HG02870 (cell line): ENCODE measurements at regions not wholly inside any gene's neighbourhood (a gene's known extent, or its start where the extent isn't known, plus 50 kb on each side); places are given as distances from the start of the nearest gene placed in this dataset.
"Not testable (repeated sequence)": the region's sequence is repeated elsewhere in the genome, so short reads cannot be mapped to it uniquely, and the experiment has no call there.

Experiments used
- ATAC-seq: cut with Tn5 transposase; IDR thresholded peaks from one replicate; pipeline ENCODE4 v1.9.1; 2021; ENCODE audit warnings: mild to moderate bottlenecking, moderate library complexity; ENCODE audit not compliant: unreplicated experiment

- ATAC-seq, result no peak
These were observed 168.7 kb upstream of the RSPO3 start for GRCh38 chr6:126949786-126950185.

DNA sequence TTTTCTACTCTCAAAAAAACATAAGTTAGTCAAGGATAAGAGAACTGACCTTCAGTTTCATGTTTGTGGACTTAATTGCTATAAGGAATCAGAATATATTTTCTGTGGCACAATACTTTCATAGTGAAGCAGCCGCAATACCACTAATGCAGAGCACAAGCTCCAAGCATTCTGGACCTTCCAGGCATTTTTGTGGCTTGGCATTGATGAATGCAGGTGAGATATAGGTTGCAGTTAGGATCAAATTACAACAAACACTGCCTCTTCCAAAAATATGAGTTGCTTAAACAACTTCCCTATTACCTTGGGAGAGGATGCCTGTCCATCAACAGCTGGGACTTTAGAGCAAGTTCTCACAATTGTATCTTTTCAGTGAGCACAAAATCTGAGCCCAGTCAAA, 162.8 kb upstream of the RSPO3 start:
- no peak for ATAC-seq

DNA sequence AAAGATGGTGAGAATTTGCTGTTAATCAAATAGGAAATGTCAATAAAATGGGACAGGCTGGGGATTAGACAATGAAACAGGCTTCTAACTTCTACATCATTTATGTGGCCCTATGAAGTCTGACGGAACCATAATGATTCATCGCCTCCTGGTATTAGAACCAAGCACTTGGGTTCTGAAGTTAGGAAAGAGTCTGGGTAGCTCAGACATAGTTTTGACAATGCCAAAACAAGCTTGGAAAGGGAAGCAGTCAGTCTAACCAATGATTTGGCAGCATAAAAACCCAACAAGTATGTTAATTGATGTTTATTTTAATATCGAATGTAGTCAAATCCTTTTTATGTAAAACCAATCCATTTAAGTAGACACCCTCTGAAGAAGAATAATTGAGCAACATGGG, 160.8 kb upstream of the RSPO3 start:
- ATAC-seq, result no peak

DNA sequence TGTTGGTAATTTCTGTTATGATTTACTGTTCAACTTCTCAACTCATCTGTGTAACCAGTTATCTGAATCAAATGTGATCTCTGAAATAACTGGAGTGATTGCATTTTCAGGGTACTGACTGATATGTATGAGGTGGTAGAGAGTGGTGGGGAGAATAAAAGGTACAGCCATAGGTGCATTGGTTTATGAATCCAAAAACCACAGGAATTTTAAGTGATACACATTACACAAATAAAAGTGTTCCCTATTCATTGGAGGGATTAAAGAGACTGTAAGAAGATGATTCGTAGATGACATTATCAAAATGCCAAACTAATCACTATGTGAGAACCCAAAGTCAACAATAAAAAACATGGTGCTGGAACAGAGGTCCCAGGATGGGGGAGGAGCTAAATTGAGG, 158.7 kb upstream of the RSPO3 start:
- ATAC-seq, result no peak

DNA sequence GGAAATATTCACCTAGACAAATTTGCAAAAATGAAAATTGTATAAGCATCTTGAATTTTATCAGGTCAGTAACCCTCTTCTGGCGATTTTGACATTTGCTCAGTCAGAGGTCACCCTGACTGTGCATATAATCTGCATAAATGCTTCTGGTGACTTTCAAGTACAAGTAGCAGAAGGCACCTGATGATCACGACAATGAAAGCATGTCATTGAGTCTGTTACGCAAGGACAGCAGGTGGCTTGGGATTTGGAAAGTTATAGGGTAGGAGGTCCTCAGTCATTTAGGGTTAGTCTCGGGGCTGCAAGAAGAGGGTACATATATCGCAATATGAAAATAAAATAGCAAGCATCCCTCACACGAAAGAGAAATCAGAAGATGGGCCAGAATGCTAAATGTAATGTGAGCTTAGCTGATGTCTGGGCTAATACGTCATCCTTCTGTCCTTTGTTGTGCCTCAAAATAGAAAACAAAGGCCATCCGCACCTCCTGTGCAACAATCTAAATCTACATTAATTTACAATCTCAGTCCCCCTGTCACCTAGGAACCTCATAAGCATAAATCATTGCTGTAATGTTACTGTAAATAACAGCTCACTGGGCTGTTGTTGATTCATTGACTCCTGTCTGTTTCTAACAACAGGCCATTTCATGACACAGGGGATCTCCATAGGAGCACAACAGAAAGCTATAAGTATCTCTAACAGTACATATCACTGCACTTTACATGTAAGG, 155.2 kb upstream of the RSPO3 start:
- ATAC-seq, result no peak

DNA sequence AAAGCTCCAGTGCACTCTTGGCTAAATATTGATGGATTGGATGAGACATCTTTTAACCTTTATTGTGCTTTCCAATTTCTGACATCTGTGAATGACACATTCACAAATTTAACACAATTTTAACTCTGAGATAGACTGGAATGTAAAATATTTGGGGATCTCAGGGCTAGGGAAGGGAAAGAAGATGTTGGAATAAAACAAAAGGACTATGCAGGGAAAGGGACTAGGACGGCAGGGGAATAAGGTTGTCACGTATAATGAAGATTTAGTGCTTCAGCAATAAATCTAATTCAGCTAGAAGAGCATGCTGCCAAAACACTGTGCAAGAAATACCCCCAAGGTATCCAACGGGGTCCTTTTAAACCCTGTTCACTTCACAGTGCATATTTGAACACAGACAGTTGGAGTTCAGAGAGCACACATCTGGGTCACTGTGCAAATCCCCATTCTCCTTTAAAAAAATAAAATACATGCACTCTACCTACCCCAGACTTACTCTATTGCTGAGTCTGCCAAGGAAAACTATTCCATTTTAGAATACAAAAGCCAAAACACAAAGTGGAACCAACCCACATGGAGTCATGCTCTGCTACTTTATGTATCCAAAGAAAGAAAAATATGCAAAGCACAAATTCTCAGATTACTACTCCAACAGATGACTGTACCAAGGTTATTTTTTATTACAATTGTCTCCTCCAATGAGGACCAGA, 151.0 kb upstream of the RSPO3 start:
- no peak for ATAC-seq

- no peak for ATAC-seq
These were observed 142.1 kb upstream of the RSPO3 start for GRCh38 chr6:126976253-126976797.

- ATAC-seq, result no peak
These were observed 134.7 kb upstream of the RSPO3 start for GRCh38 chr6:126983779-126984178.

DNA sequence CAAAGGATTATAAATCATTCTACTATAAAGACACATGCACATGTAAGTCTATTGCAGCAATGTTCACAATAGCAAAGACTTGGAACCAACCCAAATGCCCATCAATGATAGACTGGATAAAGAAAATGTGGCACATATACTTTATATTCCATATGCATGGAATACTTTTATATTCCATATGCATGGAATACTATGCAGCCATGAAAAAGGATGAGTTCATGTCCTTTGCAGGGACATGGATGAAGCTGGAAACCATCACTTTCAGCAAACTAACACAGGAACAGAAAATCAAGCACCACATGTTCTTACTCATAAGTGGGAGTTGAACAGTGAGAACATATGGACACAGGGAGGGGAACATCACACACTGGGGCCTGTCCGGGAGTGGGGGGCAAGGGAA, 130.3 kb upstream of the RSPO3 start:
- ATAC-seq, result not testable (repeated sequence)

DNA sequence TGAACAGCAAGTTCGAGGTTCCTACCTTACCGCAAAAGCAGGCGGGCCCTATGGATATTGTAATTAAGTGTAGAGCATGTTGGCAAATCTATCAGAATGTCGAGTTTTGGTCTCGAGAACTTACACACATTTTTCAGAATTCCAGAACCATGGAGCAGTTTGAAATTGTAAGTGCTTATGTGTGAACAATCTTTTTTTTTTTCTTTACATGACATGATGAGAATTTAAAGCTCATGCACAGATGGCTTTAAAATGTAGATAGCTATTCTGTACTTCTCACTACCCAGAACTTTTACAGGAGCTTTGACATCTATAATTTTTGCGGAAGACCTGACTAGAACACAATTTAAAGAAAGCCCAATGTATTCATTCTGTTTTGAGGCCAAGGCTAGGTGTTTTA, 117.8 kb upstream of the RSPO3 start:
- no peak for ATAC-seq

DNA sequence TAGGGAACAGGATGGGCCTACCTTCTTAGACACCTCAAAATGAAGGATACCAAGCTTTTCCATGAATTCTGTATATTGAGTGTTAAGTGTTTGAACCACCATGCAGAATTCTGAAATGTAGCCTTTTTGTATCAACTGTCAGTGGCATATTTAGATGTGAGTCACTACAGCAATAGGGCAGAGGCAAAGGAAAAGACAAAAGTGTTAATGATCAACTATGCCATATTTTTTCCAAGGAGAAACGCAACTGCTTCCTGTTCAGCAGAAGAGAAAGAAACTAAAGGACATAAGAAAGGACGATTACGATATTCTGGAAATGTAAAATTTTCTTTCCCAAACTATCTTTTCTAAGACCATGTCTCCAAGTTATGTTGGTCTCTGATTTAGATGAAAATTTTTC, 104.6 kb upstream of the RSPO3 start:
- no peak for ATAC-seq

DNA sequence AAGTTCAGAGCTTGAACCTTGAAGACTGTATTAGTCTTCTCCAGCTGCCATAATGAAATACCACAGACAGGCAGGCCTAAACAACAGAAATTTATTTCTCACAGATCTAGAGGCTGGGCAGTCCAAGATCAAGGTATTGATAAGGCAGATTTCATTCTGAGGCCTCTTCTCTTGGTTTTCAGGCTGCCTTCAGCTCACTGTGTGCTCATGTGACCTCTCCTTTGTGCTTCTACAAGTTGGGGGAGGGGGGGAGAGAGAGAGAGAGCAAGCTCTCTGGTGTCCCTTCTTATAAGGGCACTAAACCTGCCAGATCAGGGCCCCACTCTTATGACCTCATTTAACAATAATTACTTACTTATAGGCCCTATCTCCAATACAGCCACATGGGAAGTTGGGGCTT, 102.6 kb upstream of the RSPO3 start:
- ATAC-seq, result no peak

DNA sequence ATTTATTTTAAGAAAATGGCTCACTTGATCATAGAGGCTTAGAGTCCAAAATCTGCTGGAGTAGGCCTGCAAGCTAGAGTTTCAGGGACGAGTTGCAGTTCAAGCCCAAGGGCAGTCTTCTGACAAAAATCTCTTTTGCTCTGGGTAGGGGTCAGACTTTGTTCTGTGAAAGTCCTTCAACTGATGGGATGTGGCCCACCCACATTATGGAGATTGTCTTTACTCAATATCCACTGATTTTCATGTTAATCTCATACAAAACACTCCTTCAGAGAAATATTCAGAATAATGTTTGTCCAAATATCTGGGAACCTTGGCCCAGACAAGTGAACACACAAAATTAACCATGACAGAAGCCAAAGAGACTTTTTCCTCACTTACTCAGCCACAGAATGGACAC, 98.6 kb upstream of the RSPO3 start:
- no peak for ATAC-seq

GRCh38 chr6:127022302-127022701, 96.2 kb upstream of the RSPO3 start:
- no peak for ATAC-seq

DNA sequence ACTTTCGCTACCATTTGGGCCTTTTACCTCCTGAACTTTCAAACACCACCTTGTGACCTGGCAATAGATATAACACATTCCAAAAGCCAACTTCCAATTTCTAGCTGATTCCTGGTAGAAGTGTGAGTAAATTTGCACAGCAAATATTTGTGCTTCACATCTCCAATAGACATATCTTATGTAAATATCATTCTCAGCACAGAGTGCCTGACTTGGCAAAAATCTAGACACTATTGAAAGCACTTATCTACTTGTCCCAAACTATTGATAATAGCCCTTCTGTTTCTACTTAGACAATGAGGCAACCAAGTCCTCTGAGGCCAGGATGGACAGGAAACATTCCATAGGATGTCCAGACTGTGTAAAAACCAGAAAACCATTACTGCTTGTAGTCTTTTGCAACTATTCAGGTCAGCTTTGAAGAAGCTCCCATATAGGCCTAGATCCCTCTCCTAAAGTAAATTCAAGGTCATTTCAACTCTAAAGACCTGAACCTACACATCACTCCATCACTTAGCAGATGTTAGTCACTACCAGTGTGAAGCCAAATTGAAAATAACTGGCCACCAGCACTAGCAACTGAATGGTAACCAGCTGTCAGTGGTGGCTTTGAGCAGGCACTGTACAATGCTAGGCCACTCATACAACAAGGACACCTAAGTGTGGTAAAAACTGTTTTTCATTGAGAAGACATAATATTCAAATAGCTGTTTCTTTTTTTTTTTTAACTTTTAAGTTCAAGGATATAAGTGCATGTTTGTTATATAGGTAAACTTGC, 95.3 kb upstream of the RSPO3 start:
- ATAC-seq, result no peak

- ATAC-seq, result no peak
These were observed 92.2 kb upstream of the RSPO3 start for GRCh38 chr6:127026247-127026646.

DNA sequence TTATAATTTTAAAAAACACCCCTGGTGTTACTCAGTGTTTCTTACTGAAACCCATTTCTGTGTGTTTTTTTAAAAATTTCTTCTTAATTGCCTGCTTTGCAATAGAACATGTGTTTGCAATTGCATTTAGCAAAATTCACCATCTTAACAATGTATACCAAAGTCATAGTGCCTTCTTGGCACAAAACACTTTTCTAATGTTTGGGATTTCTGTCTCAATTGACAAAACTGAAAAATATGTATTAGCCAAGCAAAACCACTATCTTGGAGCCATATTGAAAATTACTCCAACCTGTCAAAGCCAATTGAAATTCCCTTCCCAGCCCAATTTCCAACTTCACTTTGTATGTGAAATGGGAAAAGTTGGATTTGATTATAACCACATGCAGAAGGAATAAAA, 88.4 kb upstream of the RSPO3 start:
- no peak for ATAC-seq

DNA sequence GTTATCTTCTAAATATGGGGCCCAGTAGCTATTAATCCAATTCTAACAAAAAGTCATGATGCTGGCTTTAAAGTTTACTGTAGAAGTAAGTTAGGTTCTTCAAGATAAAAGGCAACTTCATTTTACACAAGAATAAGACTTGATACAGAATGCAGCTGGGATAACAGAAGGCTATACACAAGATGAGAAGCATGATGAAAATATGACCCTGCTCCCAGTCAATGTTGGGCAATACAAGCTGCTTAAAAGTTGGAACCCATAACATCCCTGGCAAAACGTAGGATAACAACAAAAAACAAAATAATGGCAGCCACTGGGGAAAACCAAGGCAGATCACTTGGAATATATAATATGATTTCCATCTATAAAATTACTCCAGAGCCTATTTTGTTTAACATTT, 87.6 kb upstream of the RSPO3 start:
- ATAC-seq, result no peak

DNA sequence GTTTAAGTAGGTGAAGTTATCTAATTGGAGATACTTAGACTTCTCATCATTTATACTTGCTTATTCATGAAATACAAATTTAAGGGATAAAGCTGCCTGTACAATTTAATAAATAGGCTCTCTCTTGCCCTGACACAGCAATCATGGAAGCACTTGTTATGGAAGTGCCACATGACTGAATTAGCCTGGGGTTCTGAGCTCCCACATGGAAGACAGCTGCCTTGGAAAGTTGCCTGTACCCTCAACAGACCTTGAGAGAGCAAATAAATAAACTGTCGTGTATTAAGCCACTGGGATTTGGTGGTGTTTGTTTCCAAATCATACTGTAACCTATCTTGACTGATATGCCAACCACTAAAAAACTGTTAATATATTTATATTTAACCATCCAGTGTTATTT, 87.0 kb upstream of the RSPO3 start:
- ATAC-seq, result no peak

DNA sequence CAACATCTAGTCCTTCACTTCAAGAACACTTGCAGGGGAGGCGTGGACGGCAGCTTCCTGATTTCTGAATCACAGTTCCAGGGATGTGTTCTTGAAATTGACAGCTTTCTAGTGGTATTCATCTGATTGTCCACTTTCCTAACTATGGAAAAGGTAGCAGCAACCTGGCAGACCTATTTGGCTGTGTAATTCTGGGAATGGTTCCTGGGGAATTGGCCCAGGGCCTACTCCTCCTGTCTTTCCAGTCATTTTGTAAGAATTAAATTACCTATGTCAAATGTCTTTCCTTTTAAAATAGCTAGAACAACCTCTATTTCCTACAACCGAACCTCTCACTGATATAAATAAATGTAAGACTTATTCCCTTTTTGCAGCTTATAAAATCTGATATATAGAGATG, 85.5 kb upstream of the RSPO3 start:
- ATAC-seq, result no peak

DNA sequence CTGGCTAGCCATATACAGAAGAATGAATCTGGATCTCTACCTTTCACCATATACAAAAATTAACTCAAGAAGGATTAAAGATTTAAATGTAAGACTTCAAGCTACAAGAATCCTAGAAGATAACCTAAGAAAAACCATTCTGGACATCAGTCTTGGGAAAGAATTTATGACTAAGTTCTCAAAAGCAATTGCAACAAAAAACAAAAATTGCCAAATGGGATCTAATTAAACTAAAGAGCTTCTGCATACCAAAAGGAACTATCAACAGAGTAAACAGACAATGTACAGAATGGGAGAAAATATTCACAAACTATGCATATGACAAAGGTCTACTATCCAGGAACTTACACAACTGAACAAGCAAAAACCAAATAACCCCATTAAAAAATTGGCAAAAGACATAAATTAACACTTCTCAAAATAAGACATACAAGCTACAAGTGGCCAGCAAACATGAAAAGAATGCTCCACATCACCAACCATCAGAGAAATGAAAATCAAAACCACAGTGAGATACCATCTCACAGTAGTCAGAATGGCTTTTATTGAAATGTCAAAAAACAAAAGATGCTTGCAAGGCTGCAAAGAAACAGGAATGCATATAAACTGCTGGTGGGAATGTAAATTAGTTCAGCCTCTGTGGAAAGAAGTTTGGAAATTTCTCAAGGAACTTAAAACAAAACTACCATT, 66.8 kb upstream of the RSPO3 start:
- no peak for ATAC-seq
